Neutrophil (primary cell): ENCODE measurements at regions not wholly inside any gene's neighbourhood (a gene's known extent, or its start where the extent isn't known, plus 50 kb on each side); places are given as distances from the start of the nearest gene placed in this dataset.
"Not testable (repeated sequence)": the region's sequence is repeated elsewhere in the genome, so short reads cannot be mapped to it uniquely, and the experiment has no call there.

Source experiments
- H3K27ac ChIP-seq: fragments of 200-600 bp; sonication (generic); 2 replicates; pipeline ENCODE4 v1.5.1; 2016; ENCODE audit warnings: mild to moderate bottlenecking, moderate library complexity
- H3K27me3 ChIP-seq: fragments of 200-600 bp; sonication (generic); 2 replicates; pipeline ENCODE4 v1.6.0; 2016; ENCODE audit warnings: mild to moderate bottlenecking
- H3K36me3 ChIP-seq: fragments of 200-600 bp; sonication (generic); 2 replicates; pipeline ENCODE4 v1.5.1; 2017
- H3K4me1 ChIP-seq, 2 experiments: fragments of 200-600 bp in 1 of 2; sonication (generic) in 1 of 2; 1 replicate in 1 of 2; 2 replicates in 1 of 2; pipeline versions ENCODE4 v1.5.1 to v1.6.1; 2013 to 2016; ENCODE audit warnings: low read depth in 1 of 2, low read length in 1 of 2, mild to moderate bottlenecking in 1 of 2, moderate library complexity in 1 of 2; ENCODE audit not compliant: control insufficient read depth in 1 of 2, insufficient read depth in 1 of 2
- H3K4me3 ChIP-seq, 2 experiments: fragments of 200-600 bp in 1 of 2; sonication (generic) in 1 of 2; 1 replicate in 1 of 2; 2 replicates in 1 of 2; pipeline ENCODE4 v1.5.1; 2013 to 2016; ENCODE audit warnings: low read depth in 1 of 2, low read length in 1 of 2, mild to moderate bottlenecking in 1 of 2, moderate library complexity in 1 of 2
- H3K9me3 ChIP-seq: fragments of 200-600 bp; sonication (generic); 2 replicates; pipeline ENCODE4 v1.5.1; 2016
- TF ChIP-seq, protein P1 (sequence below): fragments of 200-600 bp; sonication (generic); IDR thresholded peaks from 2 replicates; pipeline ENCODE4 v1.5.1; 2016; ENCODE audit warnings: antibody characterized with exemption

DNA sequence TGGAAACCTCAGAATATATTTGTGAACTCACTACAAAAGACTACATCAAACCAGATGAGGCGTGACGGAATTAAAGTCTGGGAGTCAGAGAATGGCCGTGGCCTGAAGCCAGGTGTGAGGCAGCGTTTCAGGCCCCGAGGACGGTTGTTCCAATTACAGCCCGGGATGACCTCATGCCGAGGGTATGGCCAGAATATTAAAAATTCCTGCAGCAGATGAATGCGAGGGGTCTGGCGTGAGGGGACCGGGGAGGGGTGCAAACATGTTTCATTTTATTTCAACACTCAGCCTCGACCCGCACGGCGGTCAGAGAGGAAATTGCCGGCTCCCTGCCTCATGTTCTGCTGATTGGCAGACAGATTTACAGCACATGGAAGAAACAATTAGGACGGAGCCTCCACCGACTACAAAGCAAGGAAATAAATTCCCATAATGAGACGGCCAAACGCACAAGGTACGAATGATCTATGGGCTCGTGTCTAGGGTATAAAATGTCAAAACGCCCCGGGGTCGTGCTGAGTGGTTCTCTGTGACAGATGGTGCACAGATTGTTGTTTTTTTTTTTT, 289.7 kb downstream of the SHOX start:
- H3K36me3 ChIP-seq, result no peaks in the 10 kb centered on the region

DNA sequence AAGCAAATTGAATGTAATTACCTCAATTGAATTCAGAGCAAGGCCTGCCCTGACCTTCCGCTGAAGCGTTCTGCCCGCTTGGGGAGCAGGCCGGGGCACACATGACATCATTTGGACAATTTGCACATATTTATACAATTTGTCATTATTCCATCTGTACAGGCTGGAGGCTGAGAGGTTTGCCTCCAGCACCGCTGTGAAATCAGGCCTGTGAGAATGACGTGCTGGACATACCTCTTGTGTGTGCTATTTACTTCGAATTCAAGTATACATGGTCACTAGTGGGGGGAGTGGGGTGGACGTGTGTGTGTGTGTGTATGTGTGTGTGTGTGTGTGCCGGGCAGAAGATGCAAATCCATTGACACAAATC, 285.6 kb downstream of the SHOX start:
- Histone ChIP-seq H3K36me3 (no peaks in the 10 kb centered on the region), H3K4me1 (no peaks in the 10 kb centered on the region), H3K4me3 (no peak overlapping the region), H3K27me3 (peaks cover 12% of the 10 kb centered on the region), H3K9me3 (no peaks in the 10 kb centered on the region), H3K27ac (no peak overlapping the region)
- TF ChIP-seq, protein P1, sequence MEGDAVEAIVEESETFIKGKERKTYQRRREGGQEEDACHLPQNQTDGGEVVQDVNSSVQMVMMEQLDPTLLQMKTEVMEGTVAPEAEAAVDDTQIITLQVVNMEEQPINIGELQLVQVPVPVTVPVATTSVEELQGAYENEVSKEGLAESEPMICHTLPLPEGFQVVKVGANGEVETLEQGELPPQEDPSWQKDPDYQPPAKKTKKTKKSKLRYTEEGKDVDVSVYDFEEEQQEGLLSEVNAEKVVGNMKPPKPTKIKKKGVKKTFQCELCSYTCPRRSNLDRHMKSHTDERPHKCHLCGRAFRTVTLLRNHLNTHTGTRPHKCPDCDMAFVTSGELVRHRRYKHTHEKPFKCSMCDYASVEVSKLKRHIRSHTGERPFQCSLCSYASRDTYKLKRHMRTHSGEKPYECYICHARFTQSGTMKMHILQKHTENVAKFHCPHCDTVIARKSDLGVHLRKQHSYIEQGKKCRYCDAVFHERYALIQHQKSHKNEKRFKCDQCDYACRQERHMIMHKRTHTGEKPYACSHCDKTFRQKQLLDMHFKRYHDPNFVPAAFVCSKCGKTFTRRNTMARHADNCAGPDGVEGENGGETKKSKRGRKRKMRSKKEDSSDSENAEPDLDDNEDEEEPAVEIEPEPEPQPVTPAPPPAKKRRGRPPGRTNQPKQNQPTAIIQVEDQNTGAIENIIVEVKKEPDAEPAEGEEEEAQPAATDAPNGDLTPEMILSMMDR, result no peak

More for the DNA sequence above, 289.7 kb downstream of the SHOX start:
- H3K4me1 ChIP-seq, result no peaks in the 10 kb centered on the region
- no peak overlapping the region for H3K4me3 ChIP-seq
- TF ChIP-seq, protein P1, result no peak
- no peak overlapping the region for H3K27ac ChIP-seq
- H3K27me3 ChIP-seq, result peaks cover 12% of the 10 kb centered on the region
- H3K9me3 ChIP-seq, result no peaks in the 10 kb centered on the region

DNA sequence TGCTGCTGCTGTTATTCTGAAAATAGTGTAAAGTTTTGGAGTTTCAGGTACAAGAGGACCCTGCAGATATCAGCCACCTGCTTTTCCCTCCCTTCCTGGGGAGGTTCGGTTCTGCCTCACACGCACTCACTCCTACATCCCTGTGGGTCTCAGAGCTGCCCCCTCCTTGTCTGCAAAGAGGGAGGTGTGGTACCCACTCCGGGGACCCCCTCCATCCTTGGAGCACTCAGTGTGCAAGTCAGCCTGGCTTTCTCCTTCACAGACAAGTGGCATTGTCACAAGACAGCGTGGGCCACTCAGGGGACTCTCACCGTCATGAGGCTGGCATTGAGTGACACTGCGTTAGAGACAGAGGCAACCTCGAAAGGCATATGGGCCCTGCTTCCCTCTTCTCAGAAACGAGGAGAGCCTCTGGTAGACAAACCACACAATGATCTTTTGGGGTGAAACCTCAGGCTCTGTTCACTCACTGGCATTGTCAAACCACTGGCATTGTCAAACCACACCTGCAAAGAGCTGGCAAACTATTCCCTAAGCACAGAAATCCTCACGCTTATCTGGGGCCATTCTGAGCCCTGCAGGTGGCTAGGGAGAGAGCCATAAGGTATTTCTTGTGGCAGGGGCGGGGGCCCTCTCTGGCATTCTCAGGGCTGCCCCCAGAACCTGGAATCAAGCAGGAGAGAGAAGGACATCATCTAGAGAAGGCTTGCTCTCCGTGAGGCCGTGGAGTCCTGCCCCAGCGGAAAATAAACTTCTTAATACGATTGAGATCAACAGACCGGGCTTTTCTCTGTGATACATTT, 285.0 kb downstream of the SHOX start:
- peaks cover 6% of the 10 kb centered on the region for H3K27me3 ChIP-seq
- no peak overlapping the region for H3K27ac ChIP-seq
- TF ChIP-seq, protein P1, result no peak
- no peaks in the 10 kb centered on the region for H3K9me3 ChIP-seq
- H3K36me3 ChIP-seq, result no peaks in the 10 kb centered on the region
- H3K4me1 ChIP-seq, result no peaks in the 10 kb centered on the region
- H3K4me3 ChIP-seq, result no peak overlapping the region

DNA sequence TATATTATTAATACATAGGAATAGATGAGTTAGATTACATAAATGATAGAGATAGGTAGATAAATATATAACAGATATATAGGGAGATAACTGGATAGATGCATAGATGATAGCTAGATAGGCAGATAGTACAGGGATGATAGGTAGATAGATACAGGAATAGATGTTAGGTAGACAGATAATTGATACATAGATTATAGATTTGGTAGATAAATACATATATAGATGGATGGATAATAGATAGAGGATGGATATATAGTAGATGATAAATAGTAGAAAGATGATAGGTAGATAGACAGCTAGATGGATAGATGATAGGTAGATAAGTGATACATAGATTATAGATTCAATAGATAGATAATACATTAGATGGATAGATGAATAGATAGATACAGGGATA, 283.6 kb downstream of the SHOX start:
- no peaks in the 10 kb centered on the region for H3K4me1 ChIP-seq
- no peaks in the 10 kb centered on the region for H3K36me3 ChIP-seq
- no peaks in the 10 kb centered on the region for H3K27me3 ChIP-seq
- H3K27ac ChIP-seq, result no peak overlapping the region
- TF ChIP-seq, protein P1, result no peak
- H3K9me3 ChIP-seq, result no peaks in the 10 kb centered on the region
- no peak overlapping the region for H3K4me3 ChIP-seq

DNA sequence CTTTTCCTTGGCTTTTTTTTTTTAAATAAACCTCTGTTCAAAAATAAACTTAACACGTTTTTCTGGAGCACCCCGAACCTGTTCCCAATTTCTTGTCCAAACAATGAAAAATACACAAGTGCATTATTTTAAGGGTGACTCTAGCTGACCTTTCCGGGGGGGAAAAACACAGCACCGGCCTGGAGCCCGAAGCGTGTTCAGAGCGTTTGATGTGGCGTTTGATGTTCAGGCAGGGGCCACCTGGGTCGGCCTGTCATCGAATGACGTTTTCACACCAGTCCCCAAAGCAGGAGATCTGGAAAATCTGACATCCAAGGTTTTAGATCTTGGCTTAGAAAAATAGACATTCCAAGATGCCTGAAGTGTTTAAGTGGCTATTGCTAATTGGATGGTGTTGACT, 282.1 kb downstream of the SHOX start:
- Histone ChIP-seq H3K4me1 (no peaks in the 10 kb centered on the region), H3K9me3 (no peaks in the 10 kb centered on the region), H3K27ac (no peak overlapping the region), H3K27me3 (no peaks in the 10 kb centered on the region), H3K36me3 (no peaks in the 10 kb centered on the region), H3K4me3 (no peak overlapping the region)
- TF ChIP-seq, protein P1, result no peak

DNA sequence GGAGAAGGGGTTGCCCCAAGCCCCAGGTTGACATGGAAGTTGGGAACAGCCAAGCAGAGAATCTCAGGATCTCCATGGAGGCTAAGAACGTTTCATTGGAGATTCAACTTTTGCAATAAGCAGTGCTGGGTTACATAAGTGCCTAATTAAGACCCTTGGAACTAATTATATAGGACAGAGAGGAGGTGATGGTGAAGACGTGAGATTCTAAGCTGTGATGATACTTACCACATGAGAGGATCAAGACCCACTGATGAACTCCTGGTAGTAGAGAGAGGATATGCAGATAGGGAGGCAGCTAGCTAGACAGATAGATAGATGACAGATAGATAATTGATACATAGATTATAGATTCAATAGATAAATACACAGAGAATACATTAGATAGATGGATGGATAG, 278.5 kb downstream of the SHOX start:
- H3K27me3 ChIP-seq, H3K9me3 ChIP-seq, H3K27ac ChIP-seq, H3K36me3 ChIP-seq, H3K4me3 ChIP-seq, H3K4me1 ChIP-seq: not testable (repeated sequence)
